ENCODE measurements at regions not wholly inside any gene's neighbourhood (a gene's known extent, or its start where the extent isn't known, plus 50 kb on each side); places are given as distances from the start of the nearest gene placed in this dataset.

DNA sequence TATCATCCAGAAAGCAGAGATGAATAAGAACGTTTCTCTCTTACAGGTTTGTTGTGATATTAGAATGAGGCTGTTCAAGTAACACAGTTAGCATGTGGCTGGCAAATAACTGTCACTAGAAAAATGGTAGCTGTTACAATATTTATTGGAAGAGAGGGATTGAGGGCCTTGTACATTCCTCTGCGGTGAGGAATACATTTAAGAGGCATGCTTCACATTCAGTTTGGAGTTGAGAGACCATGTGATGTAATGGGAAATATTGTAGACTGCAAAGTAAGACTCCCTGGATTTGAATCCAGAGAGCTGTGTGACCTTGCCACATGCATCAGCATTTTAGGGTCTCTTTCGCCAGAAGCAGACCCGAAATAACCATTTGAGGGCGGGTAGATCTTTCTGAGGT lies 104.8 kb upstream of the KIT start:
- TF ChIP-seq POLR2A (IDR thresholded peaks at IDR 0.05) (no peak), POLR2AphosphoS5 (IDR thresholded peaks at IDR 0.05) (no peak), EP300 (IDR thresholded peaks at IDR 0.05; ENCODE audit: low read depth) (no peak)
- TF ChIP-seq, protein P1, sequence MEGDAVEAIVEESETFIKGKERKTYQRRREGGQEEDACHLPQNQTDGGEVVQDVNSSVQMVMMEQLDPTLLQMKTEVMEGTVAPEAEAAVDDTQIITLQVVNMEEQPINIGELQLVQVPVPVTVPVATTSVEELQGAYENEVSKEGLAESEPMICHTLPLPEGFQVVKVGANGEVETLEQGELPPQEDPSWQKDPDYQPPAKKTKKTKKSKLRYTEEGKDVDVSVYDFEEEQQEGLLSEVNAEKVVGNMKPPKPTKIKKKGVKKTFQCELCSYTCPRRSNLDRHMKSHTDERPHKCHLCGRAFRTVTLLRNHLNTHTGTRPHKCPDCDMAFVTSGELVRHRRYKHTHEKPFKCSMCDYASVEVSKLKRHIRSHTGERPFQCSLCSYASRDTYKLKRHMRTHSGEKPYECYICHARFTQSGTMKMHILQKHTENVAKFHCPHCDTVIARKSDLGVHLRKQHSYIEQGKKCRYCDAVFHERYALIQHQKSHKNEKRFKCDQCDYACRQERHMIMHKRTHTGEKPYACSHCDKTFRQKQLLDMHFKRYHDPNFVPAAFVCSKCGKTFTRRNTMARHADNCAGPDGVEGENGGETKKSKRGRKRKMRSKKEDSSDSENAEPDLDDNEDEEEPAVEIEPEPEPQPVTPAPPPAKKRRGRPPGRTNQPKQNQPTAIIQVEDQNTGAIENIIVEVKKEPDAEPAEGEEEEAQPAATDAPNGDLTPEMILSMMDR (IDR thresholded peaks at IDR 0.05) = no peak

All from transverse colon (tissue), 4 donors.